ENCODE measurements at regions not wholly inside any gene's neighbourhood (a gene's known extent, or its start where the extent isn't known, plus 50 kb on each side); places are given as distances from the start of the nearest gene placed in this dataset.

DNA sequence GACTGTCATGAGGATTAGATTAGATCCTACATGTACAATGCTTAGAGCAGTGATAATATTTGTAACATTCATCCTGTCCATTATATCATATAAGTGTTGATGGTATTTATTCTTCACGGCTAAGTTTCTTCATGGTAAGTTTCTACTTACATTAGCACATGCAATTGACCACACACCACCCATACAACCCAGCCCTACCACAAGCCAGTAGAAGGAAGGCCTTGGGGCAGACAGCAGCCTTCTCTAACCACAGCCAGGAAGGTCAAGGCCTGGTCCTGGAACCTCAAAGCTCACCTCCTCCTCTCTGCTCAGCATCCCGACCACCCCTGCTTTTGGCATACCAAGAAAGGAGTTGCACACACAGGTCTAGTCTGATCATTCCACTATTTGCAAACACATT is 245.2 kb upstream of the SDK2 start:
- TF ChIP-seq, protein P1, sequence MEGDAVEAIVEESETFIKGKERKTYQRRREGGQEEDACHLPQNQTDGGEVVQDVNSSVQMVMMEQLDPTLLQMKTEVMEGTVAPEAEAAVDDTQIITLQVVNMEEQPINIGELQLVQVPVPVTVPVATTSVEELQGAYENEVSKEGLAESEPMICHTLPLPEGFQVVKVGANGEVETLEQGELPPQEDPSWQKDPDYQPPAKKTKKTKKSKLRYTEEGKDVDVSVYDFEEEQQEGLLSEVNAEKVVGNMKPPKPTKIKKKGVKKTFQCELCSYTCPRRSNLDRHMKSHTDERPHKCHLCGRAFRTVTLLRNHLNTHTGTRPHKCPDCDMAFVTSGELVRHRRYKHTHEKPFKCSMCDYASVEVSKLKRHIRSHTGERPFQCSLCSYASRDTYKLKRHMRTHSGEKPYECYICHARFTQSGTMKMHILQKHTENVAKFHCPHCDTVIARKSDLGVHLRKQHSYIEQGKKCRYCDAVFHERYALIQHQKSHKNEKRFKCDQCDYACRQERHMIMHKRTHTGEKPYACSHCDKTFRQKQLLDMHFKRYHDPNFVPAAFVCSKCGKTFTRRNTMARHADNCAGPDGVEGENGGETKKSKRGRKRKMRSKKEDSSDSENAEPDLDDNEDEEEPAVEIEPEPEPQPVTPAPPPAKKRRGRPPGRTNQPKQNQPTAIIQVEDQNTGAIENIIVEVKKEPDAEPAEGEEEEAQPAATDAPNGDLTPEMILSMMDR (IDR thresholded peaks at IDR 0.05), result no peak
- no peak for TF ChIP-seq EZH2 (IDR thresholded peaks at IDR 0.05; ENCODE audit: borderline replicate concordance, insufficient read depth, low read depth, low read length, poor library complexity, severe bottlenecking)

Data from B cell (primary cell).